ENCODE measurements at regions not wholly inside any gene's neighbourhood (a gene's known extent, or its start where the extent isn't known, plus 50 kb on each side); places are given as distances from the start of the nearest gene placed in this dataset.

DNA sequence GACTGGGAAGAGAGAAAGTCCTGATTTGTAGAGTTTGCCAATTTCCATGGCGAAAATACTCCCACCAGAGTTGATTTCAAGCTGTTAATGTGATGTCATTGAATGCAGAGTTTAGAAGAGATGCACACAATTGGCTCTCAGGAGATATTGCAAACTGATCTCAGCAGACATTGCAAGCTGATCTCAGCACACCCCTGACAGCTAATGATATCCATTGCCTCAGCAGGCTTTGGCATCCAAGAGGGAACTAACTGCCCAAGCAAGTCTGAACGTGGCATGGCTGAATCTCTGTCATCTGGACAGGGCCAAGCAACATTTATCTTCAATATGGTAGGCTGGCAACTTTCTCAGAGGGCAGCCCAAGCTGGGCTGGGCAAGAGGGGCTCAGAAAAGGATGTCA, 78.4 kb upstream of the CYP1B1 start:
- TF ChIP-seq POLR2AphosphoS5 (IDR thresholded peaks at IDR 0.05; ENCODE audit: low read depth, low read length) (no peak), POLR2A (IDR thresholded peaks at IDR 0.05; ENCODE audit: low read depth, low read length) (no peak), TAF1 (IDR thresholded peaks at IDR 0.05; ENCODE audit: low read depth, low read length) (no peak), SPI1 (IDR thresholded peaks at IDR 0.05; ENCODE audit: low read depth, low read length) (no peak)

Data from GM12891 (cell line).